Immature natural killer cell (primary cell): ENCODE measurements at regions not wholly inside any gene's neighbourhood (a gene's known extent, or its start where the extent isn't known, plus 50 kb on each side); places are given as distances from the start of the nearest gene placed in this dataset.

Experiments used
- DNase-seq, 3 donors: peaks; one replicate each; pipeline ENCODE4 v3.0.0; 2022; ENCODE audit warnings: mixed read lengths in 1 of 3
- H3K27ac Mint-ChIP-seq, 6 donors: one replicate each; pipeline ENCODE4 v1.8.0; 2020; ENCODE audit warnings: mixed read lengths in 6 of 6, mild to moderate bottlenecking in 5 of 6, inconsistent platforms in 4 of 6, moderate library complexity in 3 of 6
- H3K27me3 Mint-ChIP-seq, 3 donors: one replicate each; pipeline ENCODE4 v1.8.0; 2020 to 2021; ENCODE audit warnings: low read depth in 3 of 3, mild to moderate bottlenecking in 3 of 3, mixed read lengths in 3 of 3, moderate library complexity in 3 of 3, inconsistent platforms in 1 of 3
- H3K36me3 Mint-ChIP-seq, 3 donors: one replicate each; pipeline ENCODE4 v1.8.0; 2020; ENCODE audit warnings: mixed read lengths in 3 of 3, inconsistent platforms in 2 of 3, mild to moderate bottlenecking in 2 of 3
- H3K4me1 Mint-ChIP-seq, 2 donors: one replicate each; pipeline ENCODE4 v1.8.0; 2020; ENCODE audit warnings: inconsistent platforms in 2 of 2, mild to moderate bottlenecking in 2 of 2, mixed read lengths in 2 of 2, moderate library complexity in 1 of 2
- H3K4me3 Mint-ChIP-seq, 5 donors: one replicate each; pipeline ENCODE4 v1.8.0; 2020; ENCODE audit warnings: mild to moderate bottlenecking in 5 of 5, mixed read lengths in 5 of 5, inconsistent platforms in 3 of 5, moderate library complexity in 3 of 5
- H3K9me3 Mint-ChIP-seq, 6 donors: one replicate each; pipeline ENCODE4 v1.8.0; 2020; ENCODE audit warnings: mild to moderate bottlenecking in 6 of 6, mixed read lengths in 6 of 6, inconsistent platforms in 4 of 6, moderate library complexity in 3 of 6

DNA sequence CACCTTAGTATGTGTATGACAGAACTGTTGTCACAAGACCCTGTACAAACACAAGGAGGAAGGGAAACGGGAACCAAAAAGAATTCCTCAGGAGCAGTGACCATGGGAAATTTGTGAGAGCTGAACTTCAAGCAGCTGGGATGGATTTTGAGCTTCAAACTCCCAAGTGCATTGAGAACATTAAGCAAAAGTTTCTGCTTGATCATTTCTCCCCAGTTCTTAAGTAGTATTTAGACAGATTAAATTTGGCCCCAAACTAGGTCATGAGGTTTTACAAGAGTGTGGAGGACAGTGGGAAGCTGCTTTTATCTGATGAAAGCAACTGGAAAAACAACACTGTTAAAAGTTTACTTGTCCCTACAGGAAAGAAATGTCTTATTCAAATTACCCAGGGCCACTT lies 206.0 kb upstream of the DCN start:
- Mint-ChIP-seq H3K4me3 (no peak overlapping the region), H3K4me1 (no peaks in the 10 kb centered on the region), H3K27me3 (peaks cover 0 to 9% (median 7%) of the 10 kb centered on the region in 3 donors), H3K36me3 (no peaks in the 10 kb centered on the region), H3K27ac (no peak overlapping the region), H3K9me3 (peaks cover 0 to 2% (median 0%) of the 10 kb centered on the region in 6 donors)
- no peak for DNase-seq

DNA sequence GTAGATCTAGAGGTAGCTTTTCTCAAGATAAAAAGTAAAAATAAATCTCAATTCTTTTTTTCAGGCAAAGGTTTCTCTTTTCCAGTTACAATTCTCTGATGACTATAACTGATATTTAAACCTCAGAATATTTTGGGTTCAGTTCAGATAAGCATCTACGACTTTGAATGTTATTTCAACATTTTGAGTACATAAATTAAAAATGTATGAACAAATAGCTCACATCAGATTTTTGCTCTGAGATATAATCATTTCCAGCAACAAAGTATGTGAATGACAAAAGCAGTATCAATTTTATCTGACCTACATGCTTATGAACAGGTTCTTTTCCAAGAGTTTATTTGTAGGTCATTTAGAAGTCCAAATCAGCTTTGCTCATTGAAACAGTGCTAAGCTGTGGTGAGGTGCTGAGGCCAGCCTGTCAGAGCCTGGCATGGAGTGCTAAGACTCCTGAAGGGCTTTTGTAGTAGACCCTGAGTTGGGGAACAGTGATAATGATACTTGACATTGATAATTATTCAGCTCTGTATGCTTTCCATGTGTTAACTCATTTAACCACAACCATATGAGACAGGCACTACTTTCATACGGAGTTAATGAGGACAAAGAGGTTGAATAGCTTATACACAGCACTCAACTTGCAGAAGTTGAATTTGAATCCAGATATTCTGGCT lies 205.0 kb upstream of the DCN start:
- H3K4me3 Mint-ChIP-seq, result no peak overlapping the region
- peaks cover 0 to 10% (median 7%) of the 10 kb centered on the region in 3 donors for H3K27me3 Mint-ChIP-seq
- no peaks in the 10 kb centered on the region for H3K36me3 Mint-ChIP-seq
- H3K27ac Mint-ChIP-seq, result no peak overlapping the region
- no peaks in the 10 kb centered on the region for H3K4me1 Mint-ChIP-seq
- peaks cover 0 to 2% (median 0%) of the 10 kb centered on the region in 6 donors for H3K9me3 Mint-ChIP-seq
- DNase-seq, result no peak

DNA sequence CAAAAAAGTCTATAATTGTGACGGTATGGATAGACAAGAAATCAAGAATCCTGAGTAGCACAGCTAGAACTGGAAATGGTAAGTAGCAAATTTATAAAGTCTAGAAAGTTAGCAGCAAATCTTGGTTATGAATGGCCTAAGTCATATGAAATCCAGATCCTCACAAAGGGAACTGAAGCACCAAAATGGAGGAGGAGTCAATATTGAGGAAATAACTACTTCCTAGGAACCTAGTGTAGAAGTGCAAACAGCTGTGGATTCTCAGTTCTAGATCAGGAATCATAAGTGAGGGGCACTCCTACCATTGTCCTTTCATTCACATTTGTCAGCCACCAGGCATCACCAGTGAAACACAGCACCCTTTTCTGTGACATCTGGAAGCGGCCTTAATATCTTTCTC lies 202.2 kb upstream of the DCN start:
- H3K9me3 Mint-ChIP-seq, result no peaks in the 10 kb centered on the region
- no peak for DNase-seq
- no peaks in the 10 kb centered on the region for H3K36me3 Mint-ChIP-seq
- H3K27me3 Mint-ChIP-seq, result peaks cover 3 to 16% (median 4%) of the 10 kb centered on the region in 3 donors
- no peak overlapping the region for H3K27ac Mint-ChIP-seq
- H3K4me1 Mint-ChIP-seq, result peaks cover 3 to 8% of the 10 kb centered on the region in 2 donors
- no peak overlapping the region for H3K4me3 Mint-ChIP-seq

- Mint-ChIP-seq H3K9me3 (no peaks in the 10 kb centered on the region), H3K27me3 (peaks cover 3 to 16% (median 4%) of the 10 kb centered on the region in 3 donors), H3K36me3 (no peaks in the 10 kb centered on the region), H3K4me3 (no peak overlapping the region), H3K27ac (no peak overlapping the region), H3K4me1 (peaks cover 3 to 8% of the 10 kb centered on the region in 2 donors)
- no peak for DNase-seq
Observed at GRCh38 chr12:91384366-91384765, 201.7 kb upstream of the DCN start.

DNA sequence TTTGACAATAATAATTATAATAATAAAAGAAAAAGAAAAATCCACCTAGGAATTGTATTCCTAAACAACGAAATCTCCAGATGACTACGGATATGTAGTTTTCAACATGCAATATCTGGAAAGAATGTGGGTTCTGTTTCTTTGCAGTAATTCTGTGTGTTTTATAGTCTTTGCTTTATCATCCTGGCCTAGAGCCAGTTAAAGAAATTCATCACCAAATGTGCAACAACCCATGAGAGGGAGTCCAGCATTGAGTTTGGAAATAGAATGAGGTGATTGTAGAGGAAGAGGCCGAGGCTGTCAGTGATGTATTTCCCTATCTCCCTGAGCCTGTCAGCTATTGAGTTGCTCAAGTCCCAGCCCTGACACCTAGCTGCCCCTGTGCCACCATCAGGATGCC lies 200.5 kb upstream of the DCN start:
- Mint-ChIP-seq H3K27me3 (peaks cover 3 to 11% (median 4%) of the 10 kb centered on the region in 3 donors), H3K4me3 (no peak overlapping the region), H3K4me1 (peaks cover 3 to 8% of the 10 kb centered on the region in 2 donors), H3K9me3 (no peaks in the 10 kb centered on the region), H3K27ac (no peak overlapping the region), H3K36me3 (no peaks in the 10 kb centered on the region)
- DNase-seq, result no peak

- Mint-ChIP-seq H3K4me1 (peaks cover 3 to 8% of the 10 kb centered on the region in 2 donors), H3K36me3 (no peaks in the 10 kb centered on the region), H3K27ac (peak overlapping the region in 2 of 6 donors; percentile 1 to 14), H3K9me3 (no peaks in the 10 kb centered on the region), H3K4me3 (peak overlapping the region; percentile 21 to 67 (median 58)), H3K27me3 (peaks cover 0 to 11% (median 4%) of the 10 kb centered on the region in 3 donors)
- DNase-seq, result peak; percentile 63 to 76 (median 68)
Observed at GRCh38 chr12:91382081-91382543, 199.5 kb upstream of the DCN start.

DNA sequence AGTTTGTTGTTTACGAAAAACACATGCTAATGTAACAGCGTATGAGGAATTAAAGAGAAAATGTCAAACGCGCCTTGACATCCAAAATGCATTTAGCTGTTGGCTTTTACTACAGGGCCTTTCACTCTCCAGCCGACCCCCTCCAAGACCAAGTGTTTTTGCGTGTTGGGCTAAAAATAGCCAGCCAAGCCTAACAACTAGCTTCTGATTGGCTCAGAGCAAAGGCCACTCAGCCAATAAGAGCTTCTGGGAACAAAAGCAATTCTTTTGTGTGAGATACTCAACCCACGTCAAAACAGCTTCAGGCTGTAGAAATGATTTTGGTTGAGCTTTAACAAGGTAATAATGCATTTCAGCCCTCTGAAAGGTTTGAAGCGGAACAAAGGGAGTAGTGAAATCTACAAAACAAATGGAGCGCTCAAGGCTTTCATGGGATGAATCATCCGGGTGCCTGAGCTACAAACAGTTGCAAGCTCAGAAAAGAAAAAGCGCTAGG lies 198.7 kb upstream of the DCN start:
- Mint-ChIP-seq H3K4me1 (peaks cover 3 to 8% of the 10 kb centered on the region in 2 donors), H3K9me3 (no peaks in the 10 kb centered on the region), H3K4me3 (peak overlapping the region in 2 of 5 donors; percentile 64 to 67), H3K27ac (no peak overlapping the region), H3K36me3 (no peaks in the 10 kb centered on the region), H3K27me3 (peaks cover 0 to 11% (median 4%) of the 10 kb centered on the region in 3 donors)
- no peak for DNase-seq

GRCh38 chr12:91380631-91381030 lies 198.0 kb upstream of the DCN start:
- H3K36me3 Mint-ChIP-seq, result no peaks in the 10 kb centered on the region
- H3K4me3 Mint-ChIP-seq, result no peak overlapping the region
- no peak overlapping the region for H3K27ac Mint-ChIP-seq
- no peaks in the 10 kb centered on the region for H3K9me3 Mint-ChIP-seq
- DNase-seq, result no peak
- H3K27me3 Mint-ChIP-seq, result peaks cover 0 to 11% (median 4%) of the 10 kb centered on the region in 3 donors
- peaks cover 3 to 8% of the 10 kb centered on the region in 2 donors for H3K4me1 Mint-ChIP-seq

DNA sequence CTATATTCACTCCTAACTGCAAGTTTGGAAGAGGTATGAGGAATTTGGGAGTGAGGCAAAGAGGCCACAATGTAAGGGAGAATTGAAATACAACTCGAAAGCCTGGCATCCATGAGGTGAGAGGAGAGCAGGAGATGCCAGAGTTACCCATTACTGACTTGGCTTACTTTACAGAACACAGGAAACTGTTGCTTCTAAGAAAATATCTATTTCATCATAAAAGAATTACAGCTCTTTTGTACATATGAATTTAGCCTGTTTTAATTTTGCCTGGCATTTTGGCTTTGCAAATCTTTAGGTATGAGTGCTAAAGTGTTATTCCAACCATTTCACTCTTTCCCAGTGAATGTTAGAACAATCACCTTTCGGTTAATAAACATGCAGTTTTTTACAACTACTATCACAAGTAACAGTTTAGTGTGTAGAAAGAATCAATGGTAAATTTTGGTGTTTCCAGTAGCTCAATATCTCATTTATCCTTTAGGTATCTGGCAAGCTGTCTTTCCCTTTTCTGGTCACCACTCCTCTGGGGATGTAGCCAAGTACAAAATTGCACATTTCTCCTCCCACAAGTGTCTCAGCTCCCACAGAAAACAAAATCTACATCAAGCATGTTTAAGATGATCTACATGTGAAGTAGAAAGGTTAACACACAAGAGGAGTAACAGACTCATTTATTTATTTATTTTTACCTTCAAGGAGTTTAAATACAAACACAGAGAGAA lies 196.6 kb upstream of the DCN start:
- Mint-ChIP-seq H3K27ac (no peak overlapping the region), H3K4me1 (peaks cover 3 to 8% of the 10 kb centered on the region in 2 donors), H3K4me3 (no peak overlapping the region), H3K27me3 (peaks cover 0 to 7% (median 4%) of the 10 kb centered on the region in 3 donors), H3K36me3 (no peaks in the 10 kb centered on the region), H3K9me3 (no peaks in the 10 kb centered on the region)
- DNase-seq, result no peak

GRCh38 chr12:91377436-91377835 lies 194.8 kb upstream of the DCN start:
- H3K27ac Mint-ChIP-seq, result no peak overlapping the region
- H3K36me3 Mint-ChIP-seq, result no peaks in the 10 kb centered on the region
- no peaks in the 10 kb centered on the region for H3K9me3 Mint-ChIP-seq
- peaks cover 0 to 6% (median 4%) of the 10 kb centered on the region in 3 donors for H3K27me3 Mint-ChIP-seq
- H3K4me1 Mint-ChIP-seq, result peaks cover 3 to 8% of the 10 kb centered on the region in 2 donors
- DNase-seq, result no peak
- H3K4me3 Mint-ChIP-seq, result no peak overlapping the region

DNA sequence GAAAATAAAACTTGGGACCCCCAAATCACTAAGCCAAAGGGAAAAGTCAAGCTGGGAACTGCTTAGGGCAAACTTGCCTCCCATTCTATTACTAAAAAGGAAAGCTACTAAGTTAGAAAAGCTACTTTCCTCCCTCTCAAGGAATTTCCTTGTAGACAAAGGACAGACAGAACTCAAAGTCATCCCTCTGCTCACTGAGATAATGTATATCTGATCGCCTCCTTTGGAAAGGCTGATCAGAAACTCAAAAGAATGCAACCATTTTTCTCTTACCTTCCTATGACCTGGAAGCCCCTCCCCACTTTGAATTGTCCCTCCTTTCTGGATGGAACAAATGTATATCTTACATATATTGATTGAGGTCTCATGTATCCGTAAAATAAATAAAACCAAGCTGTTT lies 190.5 kb upstream of the DCN start:
- H3K36me3 Mint-ChIP-seq, result no peaks in the 10 kb centered on the region
- H3K27me3 Mint-ChIP-seq, result peaks cover 0 to 2% (median 2%) of the 10 kb centered on the region in 3 donors
- no peaks in the 10 kb centered on the region for H3K9me3 Mint-ChIP-seq
- DNase-seq, result no peak
- no peak overlapping the region for H3K4me3 Mint-ChIP-seq
- peaks cover 13 to 19% of the 10 kb centered on the region in 2 donors for H3K4me1 Mint-ChIP-seq
- no peak overlapping the region for H3K27ac Mint-ChIP-seq

- Mint-ChIP-seq H3K4me1 (peaks cover 13 to 19% of the 10 kb centered on the region in 2 donors), H3K9me3 (no peaks in the 10 kb centered on the region), H3K27ac (peak overlapping the region in 3 of 6 donors; percentile 9 to 61 (median 14)), H3K27me3 (peaks cover 0 to 2% (median 2%) of the 10 kb centered on the region in 3 donors), H3K4me3 (peak overlapping the region in 2 of 5 donors; percentile 6 to 23), H3K36me3 (no peaks in the 10 kb centered on the region)
- DNase-seq, result peak; percentile 30 to 46 (median 43)
Observed at GRCh38 chr12:91370086-91370868, 187.7 kb upstream of the DCN start.

DNA sequence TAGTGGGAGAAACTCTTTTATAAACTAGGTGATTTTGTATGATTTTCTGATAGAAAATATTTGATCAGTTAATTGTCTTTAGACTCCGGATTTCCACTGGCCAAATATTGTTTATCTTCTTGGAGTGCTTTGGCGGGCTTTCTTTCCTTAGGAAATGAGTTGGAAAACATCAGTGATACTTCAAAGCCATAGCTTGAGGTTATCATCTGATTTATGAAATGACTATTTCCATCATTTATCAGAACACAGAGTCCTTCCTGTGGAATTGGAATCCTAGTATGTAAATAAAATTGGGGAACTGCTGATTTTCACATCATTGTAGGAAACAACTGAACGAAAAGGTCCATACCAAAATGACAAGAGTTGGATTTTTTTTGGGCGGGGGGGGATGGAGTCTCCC lies 186.0 kb upstream of the DCN start:
- Mint-ChIP-seq H3K27ac (no peak overlapping the region), H3K36me3 (no peaks in the 10 kb centered on the region), H3K4me1 (peaks cover 13 to 19% of the 10 kb centered on the region in 2 donors), H3K4me3 (no peak overlapping the region), H3K27me3 (peaks cover 0 to 4% (median 2%) of the 10 kb centered on the region in 3 donors), H3K9me3 (no peaks in the 10 kb centered on the region)
- DNase-seq, result no peak
